Caco-2 (cell line): ENCODE measurements at regions not wholly inside any gene's neighbourhood (a gene's known extent, or its start where the extent isn't known, plus 50 kb on each side); places are given as distances from the start of the nearest gene placed in this dataset.

Source experiments
- BruUV-seq: library from RNA; stranded (reverse); fragments of 400-500 nt; replicated peaks from 2 replicates; lab custom pipeline; 2021; lab: Mats Ljungman, UMichigan
- CTCF ChIA-PET: fragments of 300-600 bp; sonication (Branson Sonifier 250); formaldehyde crosslinking; loops from one replicate; lab custom pipeline; 2022; ENCODE audit warnings: antibody characterized with exemption; lab: Charles Lee
- POLR2A ChIA-PET: fragments of 300-600 bp; sonication (Branson Sonifier 250); formaldehyde crosslinking; loops from one replicate; lab custom pipeline; 2022; ENCODE audit warnings: antibody characterized with exemption; lab: Charles Lee
- DNase-seq, 2 experiments: peaks; one replicate each; pipeline versions ENCODE4 v3.0.0 to v3.0.0-alpha.2; 2020 to 2022
- H3K27me3 ChIP-seq: replicated peaks from 2 replicates; pipeline ENCODE4 v1.6.0; 2011; ENCODE audit warnings: low read length; ENCODE audit not compliant: control insufficient read depth, insufficient read depth
- H3K36me3 ChIP-seq: 2 replicates; pipeline ENCODE4 v1.5.1; 2011; ENCODE audit warnings: low read length; ENCODE audit not compliant: control insufficient read depth, insufficient read depth
- H3K4me1 ChIP-seq: fragments of 250-450 bp; sonication (Bioruptor Pico); 2 replicates; pipeline ENCODE4 v1.5.1; 2020; ENCODE audit warnings: mild to moderate bottlenecking
- H3K4me3 ChIP-seq: 2 replicates; pipeline ENCODE4 v1.5.1; 2011; ENCODE audit warnings: low read depth, mild to moderate bottlenecking, control low read depth, low read length
- H3K9me3 ChIP-seq: fragments of 250-450 bp; sonication (Bioruptor Pico); 2 replicates; pipeline ENCODE4 v1.5.1; 2020; ENCODE audit warnings: mild to moderate bottlenecking, moderate library complexity
- H3K27ac Mint-ChIP-seq: one replicate; pipeline ENCODE4 v1.8.0; 2022; ENCODE audit warnings: mixed read lengths; ENCODE audit not compliant: unreplicated experiment
- H3K27me3 Mint-ChIP-seq: one replicate; pipeline ENCODE4 v1.8.0; 2022; ENCODE audit warnings: mixed read lengths; ENCODE audit not compliant: insufficient read depth, unreplicated experiment
- H3K36me3 Mint-ChIP-seq: one replicate; pipeline ENCODE4 v1.8.0; 2022; ENCODE audit warnings: mild to moderate bottlenecking, mixed read lengths; ENCODE audit not compliant: insufficient read depth, unreplicated experiment
- H3K4me1 Mint-ChIP-seq: one replicate; pipeline ENCODE4 v1.8.0; 2022; ENCODE audit warnings: low read depth, mixed read lengths; ENCODE audit not compliant: unreplicated experiment
- H3K4me3 Mint-ChIP-seq: one replicate; pipeline ENCODE4 v1.8.0; 2022; ENCODE audit warnings: mild to moderate bottlenecking, moderate library complexity, mixed read lengths; ENCODE audit not compliant: unreplicated experiment
- H3K9me3 Mint-ChIP-seq: one replicate; pipeline ENCODE4 v1.8.0; 2022; ENCODE audit warnings: mixed read lengths; ENCODE audit not compliant: unreplicated experiment
- CTCF ChIP-seq, 2 experiments: fragments of 200-600 bp in 1 of 2; IDR thresholded peaks; 1 replicate in 1 of 2; 2 replicates in 1 of 2; pipeline versions ENCODE4 v1.5.1 to v1.8.0; 2011 to 2022; ENCODE audit warnings: antibody characterized with exemption in 1 of 2, control low read depth in 1 of 2, inconsistent platforms in 1 of 2, low read depth in 1 of 2, low read length in 1 of 2, mild to moderate bottlenecking in 1 of 2, moderate library complexity in 1 of 2; ENCODE audit not compliant: insufficient read depth in 1 of 2, severe bottlenecking in 1 of 2, unreplicated experiment in 1 of 2
- intact Hi-C: fragments of 100-400 bp; cut with micrococcal nuclease; formaldehyde crosslinking; loops from one replicate; pipeline ENCODE4 v1.10.0; 2022; ENCODE audit not compliant: unreplicated experiment

- DNase-seq, result no peak
- H3K36me3 Mint-ChIP-seq, result no peaks in the 10 kb centered on the region
- no TSS peak for BruUV-seq
- peaks cover 14% of the 10 kb centered on the region for H3K27me3 Mint-ChIP-seq
- H3K4me1 Mint-ChIP-seq, result peaks cover 11% of the 10 kb centered on the region
- H3K27ac Mint-ChIP-seq, result no peak overlapping the region
- Histone ChIP-seq H3K9me3 (no peaks in the 10 kb centered on the region; the same call in 1 of the 2 replicates), H3K4me3 (no peak overlapping the region), H3K4me1 (no peaks in the 10 kb centered on the region), H3K27me3 (no peaks in the 10 kb centered on the region), H3K36me3 (no peaks in the 10 kb centered on the region)
- POLR2A ChIA-PET, result no interaction called here
- TF ChIP-seq CTCF (IDR thresholded peaks at IDR 0.05; ENCODE audit: insufficient read depth in 1 of 2, low read depth in 1 of 2, low read length in 1 of 2, severe bottlenecking in 1 of 2, unreplicated experiment in 1 of 2), result no peak
- CTCF ChIA-PET, result no interaction called here
- no peak overlapping the region for H3K4me3 Mint-ChIP-seq
- intact Hi-C loops, result no loop called here
- H3K9me3 Mint-ChIP-seq, result no peaks in the 10 kb centered on the region
Observed at GRCh38 chr2:136225950-136226835, 108.2 kb upstream of the CXCR4 start.

GRCh38 chr2:136223274-136223673 lies 105.3 kb upstream of the CXCR4 start:
- ChIA-PET POLR2A (no interaction called here), CTCF (no interaction called here)
- TF ChIP-seq CTCF (IDR thresholded peaks at IDR 0.05; ENCODE audit: insufficient read depth in 1 of 2, low read depth in 1 of 2, low read length in 1 of 2, severe bottlenecking in 1 of 2, unreplicated experiment in 1 of 2), result no peak
- no peaks in the 10 kb centered on the region for H3K36me3 ChIP-seq
- Mint-ChIP-seq H3K4me1 (peaks cover 11% of the 10 kb centered on the region), H3K4me3 (no peak overlapping the region), H3K9me3 (no peaks in the 10 kb centered on the region), H3K27me3 (no peaks in the 10 kb centered on the region), H3K36me3 (no peaks in the 10 kb centered on the region), H3K27ac (no peak overlapping the region)
- no peaks in the 10 kb centered on the region for H3K4me1 ChIP-seq
- intact Hi-C loops, result no loop called here
- no TSS peak for BruUV-seq
- no peak overlapping the region for H3K4me3 ChIP-seq
- no peak for DNase-seq
- no peaks in the 10 kb centered on the region for H3K9me3 ChIP-seq
- no peaks in the 10 kb centered on the region for H3K27me3 ChIP-seq

- H3K4me3 ChIP-seq, result no peak overlapping the region
- H3K9me3 ChIP-seq, result no peaks in the 10 kb centered on the region
- Mint-ChIP-seq H3K36me3 (no peaks in the 10 kb centered on the region), H3K27me3 (no peaks in the 10 kb centered on the region), H3K27ac (no peak overlapping the region), H3K4me1 (peaks cover 11% of the 10 kb centered on the region), H3K9me3 (no peaks in the 10 kb centered on the region), H3K4me3 (no peak overlapping the region)
- TF ChIP-seq CTCF (IDR thresholded peaks at IDR 0.05; ENCODE audit: insufficient read depth in 1 of 2, low read depth in 1 of 2, low read length in 1 of 2, severe bottlenecking in 1 of 2, unreplicated experiment in 1 of 2), result no peak
- no TSS peak for BruUV-seq
- H3K36me3 ChIP-seq, result no peaks in the 10 kb centered on the region
- ChIA-PET CTCF (no interaction called here), POLR2A (no interaction called here)
- intact Hi-C loops, result no loop called here
- H3K27me3 ChIP-seq, result no peaks in the 10 kb centered on the region
- DNase-seq, result no peak
- no peaks in the 10 kb centered on the region for H3K4me1 ChIP-seq
Observed at GRCh38 chr2:136222862-136223261, 104.9 kb upstream of the CXCR4 start.
